ENCODE measurements at regions not wholly inside any gene's neighbourhood (a gene's known extent, or its start where the extent isn't known, plus 50 kb on each side); places are given as distances from the start of the nearest gene placed in this dataset.

DNA sequence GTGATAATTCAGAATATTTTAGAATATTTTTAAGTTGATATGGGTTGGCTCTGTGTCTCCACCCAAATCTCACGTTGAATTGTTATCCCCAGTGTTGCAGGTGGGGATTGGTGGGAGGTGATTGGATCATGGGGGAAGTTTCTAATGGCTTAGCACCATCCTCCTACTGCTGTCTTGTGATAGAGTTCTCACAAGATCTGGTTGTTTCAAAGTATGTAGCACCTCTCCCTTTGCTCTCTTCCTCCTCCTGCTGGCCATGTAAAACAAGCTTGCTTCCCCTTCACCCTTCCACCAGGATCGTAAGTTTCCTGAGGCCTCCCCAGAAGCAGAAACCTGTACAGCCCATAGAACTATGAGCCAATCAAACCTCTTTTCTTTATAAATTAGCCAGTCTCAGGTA is 214.6 kb upstream of the C9orf72 start:
- peak; percentile 55 for DNase-seq
- TF ChIP-seq, protein P1, sequence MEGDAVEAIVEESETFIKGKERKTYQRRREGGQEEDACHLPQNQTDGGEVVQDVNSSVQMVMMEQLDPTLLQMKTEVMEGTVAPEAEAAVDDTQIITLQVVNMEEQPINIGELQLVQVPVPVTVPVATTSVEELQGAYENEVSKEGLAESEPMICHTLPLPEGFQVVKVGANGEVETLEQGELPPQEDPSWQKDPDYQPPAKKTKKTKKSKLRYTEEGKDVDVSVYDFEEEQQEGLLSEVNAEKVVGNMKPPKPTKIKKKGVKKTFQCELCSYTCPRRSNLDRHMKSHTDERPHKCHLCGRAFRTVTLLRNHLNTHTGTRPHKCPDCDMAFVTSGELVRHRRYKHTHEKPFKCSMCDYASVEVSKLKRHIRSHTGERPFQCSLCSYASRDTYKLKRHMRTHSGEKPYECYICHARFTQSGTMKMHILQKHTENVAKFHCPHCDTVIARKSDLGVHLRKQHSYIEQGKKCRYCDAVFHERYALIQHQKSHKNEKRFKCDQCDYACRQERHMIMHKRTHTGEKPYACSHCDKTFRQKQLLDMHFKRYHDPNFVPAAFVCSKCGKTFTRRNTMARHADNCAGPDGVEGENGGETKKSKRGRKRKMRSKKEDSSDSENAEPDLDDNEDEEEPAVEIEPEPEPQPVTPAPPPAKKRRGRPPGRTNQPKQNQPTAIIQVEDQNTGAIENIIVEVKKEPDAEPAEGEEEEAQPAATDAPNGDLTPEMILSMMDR (conservative IDR thresholded peaks at IDR 0.05): peak; percentile 68
- Histone ChIP-seq H3K79me2 (ENCODE audit: insufficient read depth, low read length) (no peaks in the 10 kb centered on the region), H2BK12ac (ENCODE audit: insufficient read length, low read depth, low read length) (no peak overlapping the region), H3K79me1 (ENCODE audit: insufficient read depth, low read depth, low read length, poor library complexity, severe bottlenecking) (no peaks in the 10 kb centered on the region), H3K56ac (ENCODE audit: insufficient read length, low read depth, low read length) (no peak overlapping the region), H4K5ac (ENCODE audit: insufficient read length, low read depth, low read length) (no peak overlapping the region), H3K27ac (ENCODE audit: insufficient read length, low read depth, low read length) (no peak overlapping the region), H3K23me2 (ENCODE audit: insufficient read length, low read depth, low read length, poor library complexity, severe bottlenecking) (no peaks in the 10 kb centered on the region), H4K20me1 (ENCODE audit: control insufficient read depth, insufficient read depth, insufficient read length) (no peaks in the 10 kb centered on the region), H3K4ac (ENCODE audit: low read depth, low read length) (no peak overlapping the region), H3K4me2 (ENCODE audit: insufficient read depth, insufficient read length, low read length) (no peak overlapping the region), H4K8ac (replicated peaks; ENCODE audit: insufficient read length, low read depth, low read length) (no peak overlapping the region), H3K9ac (ENCODE audit: extremely low read depth, insufficient read length, low read length) (no peak overlapping the region), H4K91ac (ENCODE audit: insufficient read length, low read depth, low read length) (no peak overlapping the region), H2AK5ac (ENCODE audit: insufficient read length, low read length) (no peak overlapping the region), H2AFZ (ENCODE audit: low read length) (no peak overlapping the region), H3T11ph (ENCODE audit: low read length) (no peak overlapping the region), H2BK5ac (ENCODE audit: insufficient read length, low read length) (no peak overlapping the region), H3K4me1 (ENCODE audit: insufficient read depth, low read length) (no peaks in the 10 kb centered on the region), H3K18ac (ENCODE audit: insufficient read length, low read depth, low read length) (no peak overlapping the region), H3K14ac (ENCODE audit: insufficient read depth, low read length) (no peak overlapping the region), H3K27me3 (ENCODE audit: insufficient read depth, low read length) (no peaks in the 10 kb centered on the region), H2BK20ac (ENCODE audit: low read depth, low read length, poor library complexity, severe bottlenecking) (no peak overlapping the region), H3K23ac (ENCODE audit: insufficient read length, low read depth, low read length) (no peak overlapping the region), H2BK15ac (ENCODE audit: low read depth, low read length) (no peak overlapping the region), H3K9me3 (ENCODE audit: control insufficient read depth, low read depth, low read length) (no peaks in the 10 kb centered on the region), H2BK120ac (ENCODE audit: low read depth, low read length, poor library complexity, severe bottlenecking) (no peak overlapping the region)
- H3K27ac Mint-ChIP-seq: no peak overlapping the region
- no peaks in the 10 kb centered on the region for H3K4me1 Mint-ChIP-seq
- peaks cover 16 to 24% of the 10 kb centered on the region in 2 experiments for H3K9me3 Mint-ChIP-seq
- no peaks in the 10 kb centered on the region; the same call in 1 of the 2 replicates for H3K27me3 Mint-ChIP-seq (ENCODE audit: low read depth)
- no peak overlapping the region for H3K4me3 Mint-ChIP-seq
- WGBS (ENCODE audit: extremely low coverage, insufficient read length, low lambda C conversion rate): no CpG with 5 or more reads among the region's 2 CpGs
- H3K36me3 Mint-ChIP-seq (ENCODE audit: insufficient read depth in 1 of 3, low read depth in 3 of 3): peaks cover 6 to 17% (median 7%) of the 10 kb centered on the region in 3 experiments

Measured in H9 (cell line).